H1 (cell line): ENCODE measurements at regions not wholly inside any gene's neighbourhood (a gene's known extent, or its start where the extent isn't known, plus 50 kb on each side); places are given as distances from the start of the nearest gene placed in this dataset.

ENCODE experiments used
- CTCF ChIA-PET: fragments of 300-600 bp; sonication (Branson Sonifier 250); formaldehyde crosslinking; loops from one replicate; lab custom pipeline; 2021; ENCODE audit not compliant: partially characterized antibody; lab: Charles Lee
- POLR2A ChIA-PET: fragments of 300-600 bp; sonication (Branson Sonifier 250); formaldehyde crosslinking; loops from one replicate; lab custom pipeline; 2021; ENCODE audit warnings: inconsistent platforms; ENCODE audit not compliant: partially characterized antibody; lab: Charles Lee
- DNase-seq, 2 experiments: peaks; one replicate each; pipeline versions ENCODE4 v3.0.0 to v3.0.0-alpha.2; 2010 to 2022; ENCODE audit warnings: low spot score in 2 of 2, low read depth in 1 of 2, mixed read lengths in 1 of 2
- FAIRE-seq: peaks from 2 replicates; lab custom pipeline; 2011; peaks lifted over from hg19 to GRCh38; lab: Jason Lieb, UNC
- H2AFZ ChIP-seq: 2 replicates; pipeline ENCODE4 v1.8.1; 2012; ENCODE audit warnings: low read length, inconsistent platforms
- H2AK5ac ChIP-seq: 2 replicates; pipeline ENCODE4 v1.6.1; 2013; ENCODE audit warnings: low read depth, low read length
- H2BK120ac ChIP-seq: replicated peaks from 2 replicates; pipeline ENCODE3; 2013; ENCODE audit warnings: low read depth, low read length, inconsistent platforms
- H2BK12ac ChIP-seq: 2 replicates; pipeline ENCODE4 v1.6.1; 2013; ENCODE audit warnings: low read depth, low read length
- H2BK15ac ChIP-seq: 2 replicates; pipeline ENCODE4 v1.6.1; 2013; ENCODE audit warnings: low read length
- H2BK20ac ChIP-seq: 2 replicates; pipeline ENCODE4 v1.6.1; 2013; ENCODE audit warnings: low read length
- H2BK5ac ChIP-seq: 2 replicates; pipeline ENCODE4 v1.6.1; 2013; ENCODE audit warnings: low read depth, low read length
- H3K14ac ChIP-seq: 2 replicates; pipeline ENCODE4 v1.6.1; 2013; ENCODE audit warnings: inconsistent platforms; ENCODE audit not compliant: insufficient read length
- H3K18ac ChIP-seq: 2 replicates; pipeline ENCODE4 v1.6.1; 2013; ENCODE audit warnings: low read length; ENCODE audit errors: extremely low read depth
- H3K23ac ChIP-seq: 2 replicates; pipeline ENCODE4 v1.6.1; 2013; ENCODE audit warnings: inconsistent platforms; ENCODE audit not compliant: insufficient read length
- H3K23me2 ChIP-seq: 2 replicates; pipeline ENCODE4 v1.6.1; 2013; ENCODE audit warnings: low read depth, low read length
- H3K27ac ChIP-seq: 2 replicates; pipeline ENCODE4 v1.6.1; 2011; ENCODE audit warnings: low read depth, low read length, inconsistent platforms
- H3K27me3 ChIP-seq, 4 experiments: replicated peaks in 1 of 4; 1 replicate in 1 of 4; 2 replicates in 3 of 4; pipeline versions ENCODE4 v1.6.1 to v1.8.1; 2011 to 2013; ENCODE audit warnings: low read length in 3 of 4, mild to moderate bottlenecking in 3 of 4, inconsistent platforms in 2 of 4, mixed read lengths in 2 of 4, moderate library complexity in 1 of 4; ENCODE audit not compliant: control insufficient read depth in 3 of 4, insufficient read depth in 3 of 4; ENCODE audit errors: extremely low read depth in 1 of 4
- H3K36me3 ChIP-seq, 4 experiments: 2 replicates each; pipeline versions ENCODE4 v1.6.1 to v1.8.1; 2011 to 2013; ENCODE audit warnings: mild to moderate bottlenecking in 4 of 4, low read length in 3 of 4, moderate library complexity in 2 of 4, control low read depth in 1 of 4, inconsistent platforms in 1 of 4; ENCODE audit not compliant: insufficient read depth in 4 of 4, control insufficient read depth in 2 of 4
- H3K4ac ChIP-seq: replicated peaks from 2 replicates; pipeline ENCODE3; 2013; ENCODE audit warnings: low read length, low read depth, mixed read lengths, inconsistent platforms; ENCODE audit not compliant: insufficient read length
- H3K4me1 ChIP-seq, 4 experiments: replicated peaks in 1 of 4; 1 replicate in 1 of 4; 2 replicates in 3 of 4; pipeline versions ENCODE4 v1.6.1 to v1.8.1; 2011 to 2013; ENCODE audit warnings: low read length in 3 of 4, inconsistent platforms in 2 of 4, mixed read lengths in 1 of 4; ENCODE audit not compliant: insufficient read depth in 4 of 4, control insufficient read depth in 3 of 4
- H3K4me2 ChIP-seq, 2 experiments: 2 replicates each; pipeline versions ENCODE4 v1.6.1 to v1.8.1; 2011 to 2013; ENCODE audit warnings: low read depth in 2 of 2, low read length in 2 of 2, control low read depth in 1 of 2, inconsistent platforms in 1 of 2, mild to moderate bottlenecking in 1 of 2; ENCODE audit not compliant: insufficient read depth in 1 of 2
- H3K4me3 ChIP-seq, 4 experiments: fragments of 200-600, 300-600 bp in 1 of 4; sonication (generic), shearing (Covaris generic), sonication (Bioruptor Twin) in 1 of 4; 2 replicates each; pipeline versions ENCODE4 v1.5.1 to v1.8.1; 2011 to 2016; ENCODE audit warnings: low read length in 4 of 4, low read depth in 3 of 4, control low read depth in 2 of 4, inconsistent platforms in 2 of 4, mild to moderate bottlenecking in 2 of 4, mixed read lengths in 1 of 4, moderate library complexity in 1 of 4; ENCODE audit not compliant: insufficient read depth in 2 of 4; ENCODE audit errors: extremely low read depth in 1 of 4
- H3K56ac ChIP-seq: replicated peaks from 2 replicates; pipeline ENCODE3; 2013; ENCODE audit warnings: low read depth, mild to moderate bottlenecking, mixed read lengths, low read length, inconsistent platforms; ENCODE audit not compliant: insufficient read length
- H3K79me1 ChIP-seq: 2 replicates; pipeline ENCODE4 v1.6.1; 2013; ENCODE audit warnings: low read depth, low read length, control low read depth
- H3K79me2 ChIP-seq, 2 experiments: 2 replicates each; pipeline versions ENCODE4 v1.6.1 to v1.8.1; 2012 to 2013; ENCODE audit warnings: low read length in 2 of 2, mild to moderate bottlenecking in 2 of 2, inconsistent platforms in 1 of 2; ENCODE audit not compliant: insufficient read depth in 2 of 2, control insufficient read depth in 1 of 2
- H3K9ac ChIP-seq, 4 experiments: replicated peaks in 1 of 4; 1 replicate in 1 of 4; 2 replicates in 3 of 4; pipeline versions ENCODE4 v1.6.1 to v1.8.1; 2011 to 2013; ENCODE audit warnings: low read depth in 3 of 4, low read length in 3 of 4, control low read depth in 2 of 4, mild to moderate bottlenecking in 2 of 4, moderate library complexity in 2 of 4, inconsistent platforms in 1 of 4; ENCODE audit errors: extremely low read depth in 1 of 4
- H3K9me3 ChIP-seq, 2 experiments: 2 replicates each; pipeline versions ENCODE4 v1.6.1 to v1.8.1; 2012 to 2013; ENCODE audit warnings: mild to moderate bottlenecking in 2 of 2, moderate library complexity in 2 of 2, control low read depth in 1 of 2, inconsistent platforms in 1 of 2, low read depth in 1 of 2, low read length in 1 of 2, mixed read lengths in 1 of 2; ENCODE audit not compliant: insufficient read depth in 2 of 2
- H4K20me1 ChIP-seq, 2 experiments: replicated peaks in 1 of 2; 2 replicates each; pipeline versions ENCODE3 to v1.8.1; 2011 to 2013; ENCODE audit warnings: inconsistent platforms in 2 of 2, low read length in 2 of 2, mild to moderate bottlenecking in 1 of 2; ENCODE audit not compliant: insufficient read depth in 2 of 2, control insufficient read depth in 1 of 2
- H4K5ac ChIP-seq: 2 replicates; pipeline ENCODE4 v1.6.1; 2013; ENCODE audit warnings: low read length, low read depth, mixed read lengths, inconsistent platforms; ENCODE audit not compliant: insufficient read length
- H4K8ac ChIP-seq: 2 replicates; pipeline ENCODE4 v1.8.0; 2013; ENCODE audit warnings: mild to moderate bottlenecking, moderate library complexity, low read length, inconsistent platforms; ENCODE audit not compliant: insufficient read depth; ENCODE audit errors: extremely low read depth
- H4K91ac ChIP-seq: replicated peaks from 2 replicates; pipeline ENCODE3; 2013; ENCODE audit warnings: low read length, mixed read lengths, inconsistent platforms; ENCODE audit not compliant: insufficient read length
- MAX ChIP-seq: IDR thresholded peaks from 2 replicates; pipeline ENCODE4 v1.6.1; 2012; ENCODE audit warnings: inconsistent platforms
- SIX5 ChIP-seq: IDR thresholded peaks from 2 replicates; pipeline ENCODE4 v1.6.1; 2011; ENCODE audit warnings: mild to moderate bottlenecking, low read depth, low read length

GRCh38 chr10:113970641-113971040 is 73.0 kb upstream of the ADRB1 start:
- no peak overlapping the region for H3K56ac ChIP-seq
- TF ChIP-seq SIX5: no peak
- TF ChIP-seq MAX: no peak
- FAIRE-seq: no peak

More at GRCh38 chr10:113970641-113971040, 73.0 kb upstream of the ADRB1 start:
- CTCF ChIA-PET: interaction anchor here (0.5 to 0.9 kb wide), 2 partner anchors 11 to 32 kb away, joined by 3 read pairs; no protein-coding TSS in a partner anchor
- Histone ChIP-seq H2BK120ac (no peak overlapping the region), H3K9ac (no peak overlapping the region), H2BK5ac (no peak overlapping the region), H2BK15ac (no peak overlapping the region), H3K9me3 (peaks cover 0 to 9% of the 10 kb centered on the region in 2 experiments; a peak in 3 of 4 replicates), H3K79me1 (no peaks in the 10 kb centered on the region), H3K4me1 (no peaks in the 10 kb centered on the region), H2BK20ac (no peak overlapping the region), H3K23ac (no peak overlapping the region), H2AK5ac (no peak overlapping the region), H3K18ac (no peak overlapping the region), H4K20me1 (no peaks in the 10 kb centered on the region), H3K4me3 (no peak overlapping the region), H2BK12ac (no peak overlapping the region), H2AFZ (no peak overlapping the region), H4K91ac (no peak overlapping the region), H3K23me2 (peaks cover under 1% of the 10 kb centered on the region; the same call in 1 of the 2 replicates), H3K14ac (no peak overlapping the region), H3K4me2 (no peak overlapping the region), H3K4ac (no peak overlapping the region), H3K36me3 (peaks cover 0 to 3% (median 0%) of the 10 kb centered on the region in 4 experiments; a peak in 1 of 8 replicates), H3K79me2 (no peaks in the 10 kb centered on the region), H3K27ac (no peak overlapping the region), H4K5ac (no peak overlapping the region), H3K27me3 (no peaks in the 10 kb centered on the region), H4K8ac (no peak overlapping the region)
- no peak for DNase-seq
- POLR2A ChIA-PET: no interaction called here
